Spinal cord (tissue), 9 donors: ENCODE measurements at regions not wholly inside any gene's neighbourhood (a gene's known extent, or its start where the extent isn't known, plus 50 kb on each side); places are given as distances from the start of the nearest gene placed in this dataset.
"Not testable (repeated sequence)": the region's sequence is repeated elsewhere in the genome, so short reads cannot be mapped to it uniquely, and the experiment has no call there.

Experiments
- DNase-seq, 6 donors: peaks; one replicate each; pipeline versions ENCODE4 v3.0.0 to v3.0.0-alpha.2; 2013 to 2015; ENCODE audit warnings: low spot score in 6 of 6, low read depth in 4 of 6
- H3K27ac ChIP-seq: one replicate; pipeline ENCODE4 v1.5.1; 2013; ENCODE audit warnings: low read depth, low read length, control low read depth
- H3K27me3 ChIP-seq: one replicate; pipeline ENCODE4 v1.6.1; 2013; ENCODE audit warnings: low read length; ENCODE audit not compliant: control insufficient read depth, insufficient read depth
- H3K36me3 ChIP-seq: one replicate; pipeline ENCODE4 v1.6.1; 2013; ENCODE audit warnings: low read length; ENCODE audit not compliant: control insufficient read depth, insufficient read depth
- H3K4me1 ChIP-seq: one replicate; pipeline ENCODE4 v1.6.1; 2013; ENCODE audit warnings: low read length; ENCODE audit not compliant: control insufficient read depth, insufficient read depth
- H3K4me3 ChIP-seq: one replicate; pipeline ENCODE4 v1.5.1; 2013; ENCODE audit warnings: low read depth, low read length, control low read depth
- H3K9me3 ChIP-seq: one replicate; pipeline ENCODE4 v1.6.1; 2013; ENCODE audit warnings: low read length; ENCODE audit not compliant: control insufficient read depth, insufficient read depth
- whole genome bisulfite sequencing: methylation state at CpG from one replicate; pipeline ENCODE4 v1.1.5; 2013; ENCODE audit warnings: missing lambda C conversion rate; ENCODE audit not compliant: insufficient coverage; 5-methylcytosine and 5-hydroxymethylcytosine counted together
- donor health status: healthy.

DNA sequence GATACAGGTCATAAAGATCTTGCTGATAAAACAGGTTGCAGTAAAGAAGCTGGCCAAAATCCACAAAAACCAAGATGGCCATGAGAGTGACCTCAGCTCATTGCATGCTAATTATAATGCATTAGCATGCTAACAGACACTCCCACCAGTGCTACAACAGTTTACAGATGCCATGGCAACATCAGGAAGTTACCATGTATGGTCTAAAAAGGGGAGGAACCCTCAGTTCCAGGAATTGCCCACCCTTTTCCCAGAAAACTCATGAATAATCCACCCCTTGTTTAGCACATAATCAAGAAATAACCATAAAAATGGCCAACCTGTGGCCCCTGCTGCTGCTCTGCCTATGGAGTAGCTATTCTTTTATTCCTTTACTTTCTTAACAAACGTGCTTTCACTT, 284.2 kb downstream of the MED10 start:
- H3K4me3 ChIP-seq: not testable (repeated sequence)
- 86% methylated on average over 1 of the region's 1 CpG for WGBS

GRCh38 chr5:6090838-6091237, 287.5 kb downstream of the MED10 start:
- DNase-seq: no peak
- H3K27me3 ChIP-seq: no peaks in the 10 kb centered on the region
- H3K4me3 ChIP-seq: no peak overlapping the region
- H3K27ac ChIP-seq: no peak overlapping the region
- peaks cover 10% of the 10 kb centered on the region for H3K4me1 ChIP-seq
- no peaks in the 10 kb centered on the region for H3K9me3 ChIP-seq
- H3K36me3 ChIP-seq: no peaks in the 10 kb centered on the region
- WGBS: 100% methylated on average over 1 of the region's 1 CpG

More for the DNA sequence above, 284.2 kb downstream of the MED10 start:
- H3K4me1 ChIP-seq, H3K27me3 ChIP-seq, DNase-seq, H3K9me3 ChIP-seq, H3K27ac ChIP-seq, H3K36me3 ChIP-seq: not testable (repeated sequence)

GRCh38 chr5:6090079-6090654, 288.2 kb downstream of the MED10 start:
- peaks cover 8% of the 10 kb centered on the region for H3K4me1 ChIP-seq
- H3K4me3 ChIP-seq: no peak overlapping the region
- no peaks in the 10 kb centered on the region for H3K9me3 ChIP-seq
- H3K27ac ChIP-seq: no peak overlapping the region
- DNase-seq: no peak
- 96% methylated on average over 3 of the region's 6 CpGs for WGBS
- no peaks in the 10 kb centered on the region for H3K36me3 ChIP-seq
- no peaks in the 10 kb centered on the region for H3K27me3 ChIP-seq

DNA sequence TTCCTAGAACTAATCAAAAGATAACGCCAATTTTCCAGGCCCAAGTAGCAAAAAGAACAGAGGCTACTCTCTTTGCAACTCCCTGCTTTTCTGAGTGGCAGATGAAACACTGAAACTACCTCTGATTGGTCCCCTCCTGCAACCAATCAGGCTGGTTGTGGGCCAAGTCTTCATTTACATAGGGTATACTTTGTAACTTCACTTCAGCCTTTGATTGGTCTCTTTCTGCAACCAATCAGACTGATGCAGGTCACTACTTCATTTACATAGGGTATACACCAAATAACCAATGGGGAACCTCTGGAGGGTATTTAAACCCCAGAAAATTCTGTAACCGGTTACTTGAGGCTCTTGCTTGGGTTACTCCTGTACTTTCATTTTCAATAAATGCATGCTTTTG, 289.6 kb downstream of the MED10 start:
- Histone ChIP-seq H3K36me3 (no peaks in the 10 kb centered on the region), H3K27me3 (peaks cover 3% of the 10 kb centered on the region), H3K4me1 (peaks cover 8% of the 10 kb centered on the region), H3K4me3 (no peak overlapping the region), H3K27ac (no peak overlapping the region), H3K9me3 (no peaks in the 10 kb centered on the region)
- WGBS: 83% methylated on average over 1 of the region's 2 CpGs
- DNase-seq: no peak

- H3K9me3 ChIP-seq: no peaks in the 10 kb centered on the region
- H3K4me3 ChIP-seq: no peak overlapping the region
- no peaks in the 10 kb centered on the region for H3K36me3 ChIP-seq
- peaks cover 8% of the 10 kb centered on the region for H3K4me1 ChIP-seq
- peaks cover 3% of the 10 kb centered on the region for H3K27me3 ChIP-seq
- 43% methylated on average over 10 of the region's 12 CpGs for WGBS
- peak in 2 of 6 donors; percentile 82 to 93 for DNase-seq
- H3K27ac ChIP-seq: no peak overlapping the region
These were observed 290.8 kb downstream of the MED10 start for GRCh38 chr5:6087576-6087975.

DNA sequence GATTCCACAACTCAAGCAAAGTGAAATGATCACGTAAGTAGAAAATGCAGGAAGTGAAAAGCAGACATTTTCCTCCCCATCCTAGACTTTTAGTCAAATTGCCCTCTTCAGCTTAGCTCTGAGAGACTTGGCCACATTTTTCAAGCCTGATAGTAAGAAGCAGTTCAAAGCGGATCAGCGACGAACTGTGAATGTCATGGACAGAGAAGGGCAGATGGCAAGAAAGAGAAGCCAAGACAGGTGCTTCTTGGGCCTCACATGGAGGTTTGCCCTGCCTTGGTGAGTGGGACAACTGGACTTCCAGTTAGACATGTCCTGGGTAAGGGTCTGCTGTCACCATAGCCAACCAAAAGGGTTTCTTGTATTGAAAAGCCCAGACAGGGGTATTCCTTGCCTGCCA, 291.5 kb downstream of the MED10 start:
- WGBS: 100% methylated on average over 3 of the region's 4 CpGs
- H3K4me1 ChIP-seq: peaks cover 8% of the 10 kb centered on the region
- DNase-seq: peak in 1 of 6 donors; percentile 27
- H3K27ac ChIP-seq: no peak overlapping the region
- no peaks in the 10 kb centered on the region for H3K36me3 ChIP-seq
- no peak overlapping the region for H3K4me3 ChIP-seq
- H3K9me3 ChIP-seq: no peaks in the 10 kb centered on the region
- H3K27me3 ChIP-seq: peaks cover 3% of the 10 kb centered on the region

- Histone ChIP-seq H3K4me1 (peaks cover 8% of the 10 kb centered on the region), H3K4me3 (no peak overlapping the region), H3K27me3 (peaks cover 3% of the 10 kb centered on the region), H3K9me3 (no peaks in the 10 kb centered on the region), H3K36me3 (no peaks in the 10 kb centered on the region), H3K27ac (no peak overlapping the region)
- DNase-seq: no peak
- WGBS: 88% methylated on average over 3 of the region's 9 CpGs
These were observed 292.9 kb downstream of the MED10 start for GRCh38 chr5:6085341-6085860.

DNA sequence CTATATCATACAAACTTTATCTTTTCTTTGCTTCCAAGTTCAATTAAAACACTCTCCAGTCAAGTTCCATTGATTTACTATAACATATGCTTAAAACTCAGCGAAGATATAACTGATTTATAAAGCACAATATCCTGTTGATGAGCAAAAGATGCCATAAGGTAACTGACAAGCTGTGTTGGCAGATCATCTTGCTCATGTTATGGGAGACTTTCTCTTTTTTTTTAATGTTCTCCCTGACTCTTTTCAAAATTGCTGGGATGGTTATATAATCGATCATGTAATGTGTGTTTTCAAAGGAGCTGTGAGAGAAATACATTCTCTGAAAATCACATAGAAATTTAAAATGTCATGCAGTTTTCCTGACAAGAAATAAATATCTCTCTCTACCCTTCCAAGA, 293.5 kb downstream of the MED10 start:
- DNase-seq: peak in 1 of 6 donors; percentile 68
- Histone ChIP-seq H3K9me3 (no peaks in the 10 kb centered on the region), H3K4me1 (peaks cover 8% of the 10 kb centered on the region), H3K27ac (no peak overlapping the region), H3K4me3 (no peak overlapping the region), H3K27me3 (peaks cover 3% of the 10 kb centered on the region), H3K36me3 (no peaks in the 10 kb centered on the region)
- no CpG with 5 or more reads among the region's 2 CpGs for WGBS

DNA sequence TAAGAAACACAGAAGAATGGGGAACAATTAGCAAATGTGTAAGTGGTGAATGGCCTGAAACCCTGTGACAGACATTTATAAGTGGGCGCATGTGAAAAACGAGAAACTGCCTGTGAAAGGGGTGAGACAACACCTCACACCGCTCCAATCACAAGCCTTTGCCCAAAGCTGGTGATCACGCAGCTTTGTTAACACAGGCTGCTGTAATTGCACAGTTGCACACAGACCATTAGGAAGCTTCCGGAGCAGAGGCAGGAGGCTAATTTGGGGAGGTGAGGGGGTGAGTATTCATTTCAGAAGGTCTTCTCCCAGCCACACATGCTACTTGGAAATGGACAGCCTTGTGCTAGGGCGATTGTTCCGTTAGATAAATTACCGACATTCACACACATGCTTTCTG, 294.0 kb downstream of the MED10 start:
- Histone ChIP-seq H3K4me1 (peaks cover 8% of the 10 kb centered on the region), H3K9me3 (no peaks in the 10 kb centered on the region), H3K27me3 (peaks cover 3% of the 10 kb centered on the region), H3K4me3 (no peak overlapping the region), H3K36me3 (no peaks in the 10 kb centered on the region), H3K27ac (no peak overlapping the region)
- peak in 2 of 6 donors; percentile 73 to 81 for DNase-seq
- 60% methylated on average over 3 of the region's 8 CpGs for WGBS

DNA sequence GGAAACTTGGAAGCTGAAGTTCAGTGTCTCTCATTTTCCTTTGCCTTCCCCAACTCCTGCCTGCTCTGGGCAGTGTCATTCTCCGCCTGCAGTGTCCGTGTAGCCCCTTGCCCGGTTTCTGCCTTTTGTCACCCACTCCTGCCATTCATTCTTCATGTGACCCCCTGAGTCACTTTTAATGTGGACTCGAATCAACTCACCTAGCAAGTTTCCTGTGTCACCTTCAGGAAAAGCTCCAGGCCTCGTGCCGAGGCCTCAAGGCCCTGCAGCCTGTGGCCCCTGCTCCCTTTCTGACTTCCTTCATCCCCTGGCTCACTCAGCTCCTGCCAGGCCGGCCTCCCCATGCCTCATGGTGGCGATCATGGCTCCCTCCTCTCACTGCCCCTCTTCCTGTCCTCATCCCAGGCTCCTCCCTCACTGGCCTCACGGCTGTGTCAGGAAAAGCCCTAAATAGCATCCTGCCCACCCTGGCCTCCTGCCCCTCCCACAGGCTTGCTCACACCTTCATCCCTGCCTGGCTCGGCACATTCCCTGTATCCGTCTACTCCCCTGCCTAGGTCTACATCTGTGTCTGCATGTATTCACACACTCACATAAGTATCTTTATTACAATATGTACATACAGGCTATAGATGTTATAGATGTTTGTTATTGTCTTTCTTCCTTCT, 294.9 kb downstream of the MED10 start:
- no peak for DNase-seq
- H3K36me3 ChIP-seq: no peaks in the 10 kb centered on the region
- 84% methylated on average over 10 of the region's 11 CpGs for WGBS
- H3K27me3 ChIP-seq: peaks cover 3% of the 10 kb centered on the region
- H3K4me1 ChIP-seq: peaks cover 8% of the 10 kb centered on the region
- no peak overlapping the region for H3K27ac ChIP-seq
- H3K4me3 ChIP-seq: no peak overlapping the region
- no peaks in the 10 kb centered on the region for H3K9me3 ChIP-seq
